ENCODE measurements at regions not wholly inside any gene's neighbourhood (a gene's known extent, or its start where the extent isn't known, plus 50 kb on each side); places are given as distances from the start of the nearest gene placed in this dataset.
"Not testable (repeated sequence)": the region's sequence is repeated elsewhere in the genome, so short reads cannot be mapped to it uniquely, and the experiment has no call there.

GRCh38 chr2:150063432-150063889 lies 424.0 kb downstream of the RND3 start:
- TF ChIP-seq CTCF (IDR thresholded peaks at IDR 0.05; ENCODE audit: low read depth, low read length): no peak
- no peak overlapping the region for H3K4me3 ChIP-seq (replicated peaks in 1 of 2; ENCODE audit: low read depth in 2 of 2, low read length in 2 of 2)
- peak; percentile 52 to 90 for DNase-seq (ENCODE audit: low read depth in 2 of 2)

GRCh38 chr2:150062416-150062815 lies 425.1 kb downstream of the RND3 start:
- DNase-seq (ENCODE audit: low read depth in 2 of 2): peak; percentile 62 to 65
- no peak overlapping the region for H3K4me3 ChIP-seq (replicated peaks in 1 of 2; ENCODE audit: low read depth in 2 of 2, low read length in 2 of 2)
- TF ChIP-seq CTCF (IDR thresholded peaks at IDR 0.05; ENCODE audit: low read depth, low read length): no peak

GRCh38 chr2:150060341-150060740 lies 427.1 kb downstream of the RND3 start:
- peak; percentile 28 to 33 for DNase-seq (ENCODE audit: low read depth in 2 of 2)
- TF ChIP-seq CTCF (IDR thresholded peaks at IDR 0.05; ENCODE audit: low read depth, low read length): no peak
- H3K4me3 ChIP-seq (replicated peaks in 1 of 2; ENCODE audit: low read depth in 2 of 2, low read length in 2 of 2): no peak overlapping the region

GRCh38 chr2:150059676-150060075 lies 427.8 kb downstream of the RND3 start:
- not testable (repeated sequence) for H3K4me3 ChIP-seq (replicated peaks in 1 of 2; ENCODE audit: low read depth in 2 of 2, low read length in 2 of 2); DNase-seq (ENCODE audit: low read depth in 2 of 2)

- no peak for TF ChIP-seq CTCF (IDR thresholded peaks at IDR 0.05; ENCODE audit: low read depth, low read length)
- no peak for DNase-seq (ENCODE audit: low read depth in 2 of 2)
Observed at GRCh38 chr2:150052457-150052856, 435.0 kb downstream of the RND3 start.

GRCh38 chr2:150051004-150051403 lies 436.5 kb downstream of the RND3 start:
- TF ChIP-seq CTCF (IDR thresholded peaks at IDR 0.05; ENCODE audit: low read depth, low read length): no peak
- H3K4me3 ChIP-seq (replicated peaks in 1 of 2; ENCODE audit: low read depth in 2 of 2, low read length in 2 of 2): no peak overlapping the region
- DNase-seq (ENCODE audit: low read depth in 2 of 2): no peak

More at GRCh38 chr2:150052457-150052856, 435.0 kb downstream of the RND3 start:
- H3K4me3 ChIP-seq (replicated peaks in 1 of 2; ENCODE audit: low read depth in 2 of 2, low read length in 2 of 2): no peak overlapping the region

GRCh38 chr2:150050036-150050435 lies 437.4 kb downstream of the RND3 start:
- no peak for DNase-seq (ENCODE audit: low read depth in 2 of 2)
- H3K4me3 ChIP-seq (replicated peaks in 1 of 2; ENCODE audit: low read depth in 2 of 2, low read length in 2 of 2): no peak overlapping the region
- TF ChIP-seq CTCF (IDR thresholded peaks at IDR 0.05; ENCODE audit: low read depth, low read length): no peak

Measured in cardiac fibroblast (primary cell).